Colonic mucosa (tissue), 4 donors: ENCODE measurements at regions not wholly inside any gene's neighbourhood (a gene's known extent, or its start where the extent isn't known, plus 50 kb on each side); places are given as distances from the start of the nearest gene placed in this dataset.

Experiments
- DNase-seq: peaks from one replicate; pipeline ENCODE4 v3.0.0-alpha.2; 2020
- H3K27ac ChIP-seq: fragments of 200-600 bp; one replicate; pipeline ENCODE4 v1.8.0; 2021
- H3K27me3 ChIP-seq: fragments of 200-600 bp; one replicate; pipeline ENCODE4 v1.8.0; 2021
- H3K36me3 ChIP-seq: fragments of 200-600 bp; one replicate; pipeline ENCODE4 v1.8.0; 2021
- H3K4me1 ChIP-seq: fragments of 200-600 bp; one replicate; pipeline ENCODE4 v1.8.0; 2021; ENCODE audit warnings: mild to moderate bottlenecking
- H3K4me3 ChIP-seq: fragments of 200-600 bp; one replicate; pipeline ENCODE4 v1.8.0; 2021
- H3K9ac ChIP-seq, 2 donors: one replicate each; pipeline ENCODE4 v1.7.0; 2013; ENCODE audit warnings: control low read depth in 2 of 2, low read depth in 2 of 2, low read length in 2 of 2
- H3K9me3 ChIP-seq: fragments of 200-600 bp; one replicate; pipeline ENCODE4 v1.8.0; 2021
- intact Hi-C: fragments of 100-400 bp; cut with DNase I; formaldehyde crosslinking; loops from one replicate; pipeline ENCODE4 v1.14.1; 2022
- TF ChIP-seq, protein P1 (sequence below): fragments of 200-600 bp; IDR thresholded peaks from one replicate; pipeline ENCODE4 v1.8.0; 2022; ENCODE audit warnings: antibody characterized with exemption, mild to moderate bottlenecking
- donor health status: healthy.
- donor health status: DM: no; HTN: no; CAD: no.
- donor health status: DM: no; HTN: no; CAD: no.

DNA sequence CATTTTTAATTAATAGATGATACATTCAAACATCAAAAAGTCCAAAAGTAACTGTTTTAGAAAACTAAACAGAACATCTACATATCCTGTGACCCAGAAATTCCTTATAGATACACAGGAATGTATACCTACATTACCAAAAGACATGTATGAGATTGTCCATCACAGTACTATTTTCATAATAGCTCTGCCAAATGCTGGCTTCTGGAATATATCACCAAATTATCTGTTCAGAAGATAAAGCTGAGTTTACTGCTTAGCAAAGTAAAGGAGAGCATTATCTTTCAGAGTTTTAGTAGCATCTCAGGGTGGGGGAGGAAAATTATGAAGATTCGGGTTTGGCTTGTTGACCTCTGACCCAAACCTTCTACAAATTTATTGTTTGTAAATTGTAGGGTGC, 368.9 kb upstream of the SLC7A11 start:
- TF ChIP-seq, protein P1, sequence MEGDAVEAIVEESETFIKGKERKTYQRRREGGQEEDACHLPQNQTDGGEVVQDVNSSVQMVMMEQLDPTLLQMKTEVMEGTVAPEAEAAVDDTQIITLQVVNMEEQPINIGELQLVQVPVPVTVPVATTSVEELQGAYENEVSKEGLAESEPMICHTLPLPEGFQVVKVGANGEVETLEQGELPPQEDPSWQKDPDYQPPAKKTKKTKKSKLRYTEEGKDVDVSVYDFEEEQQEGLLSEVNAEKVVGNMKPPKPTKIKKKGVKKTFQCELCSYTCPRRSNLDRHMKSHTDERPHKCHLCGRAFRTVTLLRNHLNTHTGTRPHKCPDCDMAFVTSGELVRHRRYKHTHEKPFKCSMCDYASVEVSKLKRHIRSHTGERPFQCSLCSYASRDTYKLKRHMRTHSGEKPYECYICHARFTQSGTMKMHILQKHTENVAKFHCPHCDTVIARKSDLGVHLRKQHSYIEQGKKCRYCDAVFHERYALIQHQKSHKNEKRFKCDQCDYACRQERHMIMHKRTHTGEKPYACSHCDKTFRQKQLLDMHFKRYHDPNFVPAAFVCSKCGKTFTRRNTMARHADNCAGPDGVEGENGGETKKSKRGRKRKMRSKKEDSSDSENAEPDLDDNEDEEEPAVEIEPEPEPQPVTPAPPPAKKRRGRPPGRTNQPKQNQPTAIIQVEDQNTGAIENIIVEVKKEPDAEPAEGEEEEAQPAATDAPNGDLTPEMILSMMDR, result no peak
- Histone ChIP-seq H3K27me3 (no peaks in the 10 kb centered on the region), H3K4me1 (no peaks in the 10 kb centered on the region), H3K9ac (no peak overlapping the region), H3K27ac (no peak overlapping the region), H3K9me3 (no peaks in the 10 kb centered on the region), H3K4me3 (no peak overlapping the region), H3K36me3 (no peaks in the 10 kb centered on the region)
- intact Hi-C loops, result no loop called here
- DNase-seq, result no peak

DNA sequence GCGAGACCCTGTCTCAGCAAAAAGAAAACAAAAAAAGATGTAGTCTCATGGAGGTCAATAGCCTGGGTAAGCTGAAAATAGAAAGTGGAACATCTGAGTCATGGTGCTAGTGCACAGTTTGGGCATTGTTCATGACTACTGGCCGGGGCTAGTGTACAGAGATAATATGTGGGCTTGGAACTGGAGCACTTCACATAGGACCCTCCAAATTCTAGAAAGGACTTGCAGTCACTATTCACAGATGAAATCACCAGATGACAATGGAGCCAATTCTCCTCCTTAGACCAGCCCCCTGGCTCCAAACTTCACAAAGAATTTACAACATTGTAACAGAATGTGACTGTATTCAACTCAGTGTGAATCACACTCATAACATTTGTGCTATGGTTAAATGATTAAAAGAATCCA, 367.8 kb upstream of the SLC7A11 start:
- no peak overlapping the region for H3K27ac ChIP-seq
- no peak overlapping the region for H3K4me3 ChIP-seq
- H3K27me3 ChIP-seq, result no peaks in the 10 kb centered on the region
- no peaks in the 10 kb centered on the region for H3K36me3 ChIP-seq
- no peak for DNase-seq
- no peak overlapping the region for H3K9ac ChIP-seq
- TF ChIP-seq, protein P1, result no peak
- intact Hi-C loops, result no loop called here
- H3K9me3 ChIP-seq, result no peaks in the 10 kb centered on the region
- H3K4me1 ChIP-seq, result no peaks in the 10 kb centered on the region

DNA sequence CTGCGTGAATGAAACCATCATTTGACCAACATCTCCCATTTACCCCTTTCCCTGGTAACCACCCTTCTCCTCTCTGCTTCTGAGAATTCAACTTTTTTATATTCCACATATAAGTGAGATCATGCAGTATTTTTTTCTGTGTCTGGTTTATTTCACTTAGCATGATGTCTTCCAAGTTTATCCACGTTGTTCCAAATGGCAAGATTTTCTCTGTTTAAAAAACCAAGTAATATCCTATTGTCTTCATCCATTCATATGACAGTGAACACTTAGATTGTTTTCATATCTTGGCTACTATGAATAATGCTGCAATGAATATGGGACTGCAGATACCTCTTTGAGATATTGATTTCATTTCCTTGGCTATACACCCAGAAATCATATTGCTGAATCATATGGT, 362.4 kb upstream of the SLC7A11 start:
- Histone ChIP-seq H3K9ac (no peak overlapping the region), H3K4me1 (no peaks in the 10 kb centered on the region), H3K4me3 (no peak overlapping the region), H3K36me3 (no peaks in the 10 kb centered on the region), H3K27ac (no peak overlapping the region), H3K9me3 (no peaks in the 10 kb centered on the region), H3K27me3 (no peaks in the 10 kb centered on the region)
- TF ChIP-seq, protein P1, result no peak
- DNase-seq, result no peak
- intact Hi-C loops, result no loop called here

DNA sequence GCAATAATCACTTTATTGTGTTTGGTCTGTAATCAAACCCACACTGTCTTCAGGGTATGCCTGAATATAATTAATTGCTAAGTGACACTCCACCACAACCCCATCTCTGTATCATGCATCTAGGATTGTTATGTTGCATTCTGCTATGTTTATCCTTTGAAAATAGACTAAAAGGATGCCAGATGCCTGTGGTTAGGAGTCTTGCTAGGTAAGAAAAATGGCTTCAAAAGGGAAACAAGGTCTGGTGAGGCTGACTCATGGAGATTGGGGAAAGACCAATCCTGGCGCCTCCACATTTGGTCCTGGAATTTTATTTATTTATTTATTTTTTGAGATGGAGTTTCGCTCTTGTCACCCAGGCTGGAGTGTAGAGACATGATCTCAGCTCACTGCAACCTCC, 360.5 kb upstream of the SLC7A11 start:
- intact Hi-C loops, result no loop called here
- Histone ChIP-seq H3K27me3 (no peaks in the 10 kb centered on the region), H3K4me3 (no peak overlapping the region), H3K36me3 (no peaks in the 10 kb centered on the region), H3K9me3 (no peaks in the 10 kb centered on the region), H3K27ac (no peak overlapping the region), H3K4me1 (no peaks in the 10 kb centered on the region), H3K9ac (no peak overlapping the region)
- no peak for DNase-seq
- TF ChIP-seq, protein P1, result no peak

DNA sequence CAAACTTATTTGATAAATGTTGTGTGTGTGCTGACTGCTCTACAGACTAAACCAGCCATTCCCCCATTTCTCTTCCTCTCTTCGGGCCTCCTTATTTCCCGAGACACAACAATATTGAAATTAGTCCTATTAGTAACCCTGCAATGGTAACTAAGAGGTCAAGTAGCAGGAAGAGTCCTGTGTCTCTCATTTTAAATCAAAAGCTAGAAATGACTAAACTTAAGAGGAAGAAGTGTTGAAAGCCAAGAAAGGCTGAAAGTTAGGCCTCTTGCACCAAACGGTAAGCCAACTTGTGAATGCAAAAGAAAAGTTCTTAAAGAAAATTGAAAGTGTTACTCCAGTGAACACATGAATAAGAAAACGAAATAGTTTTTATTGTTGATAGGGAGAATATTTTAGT, 357.8 kb upstream of the SLC7A11 start:
- TF ChIP-seq, protein P1, result no peak
- H3K9ac ChIP-seq, result no peak overlapping the region
- H3K4me3 ChIP-seq, result no peak overlapping the region
- no peaks in the 10 kb centered on the region for H3K9me3 ChIP-seq
- DNase-seq, result no peak
- H3K27me3 ChIP-seq, result no peaks in the 10 kb centered on the region
- no peaks in the 10 kb centered on the region for H3K4me1 ChIP-seq
- no peak overlapping the region for H3K27ac ChIP-seq
- no peaks in the 10 kb centered on the region for H3K36me3 ChIP-seq
- intact Hi-C loops, result no loop called here

DNA sequence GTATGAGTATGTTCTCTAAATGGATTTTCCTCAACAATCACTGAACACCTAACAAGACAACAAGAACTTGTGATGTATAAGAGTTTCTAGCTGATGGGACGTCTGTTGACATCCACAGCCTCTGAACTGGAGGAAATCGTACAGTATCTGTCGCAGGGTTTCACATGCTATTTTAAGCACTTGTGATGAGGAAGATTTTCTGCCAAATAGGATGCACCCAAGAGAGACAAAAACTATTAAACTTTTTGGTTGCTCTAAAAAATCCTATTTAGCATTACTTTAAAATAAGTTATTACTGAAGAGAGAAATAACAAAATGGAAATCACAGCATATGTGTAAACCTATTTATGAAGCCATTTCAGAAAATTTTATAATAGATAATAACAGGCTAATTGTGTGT, 356.1 kb upstream of the SLC7A11 start:
- Histone ChIP-seq H3K4me3 (no peak overlapping the region), H3K9me3 (no peaks in the 10 kb centered on the region), H3K27ac (no peak overlapping the region), H3K27me3 (no peaks in the 10 kb centered on the region), H3K9ac (no peak overlapping the region), H3K36me3 (no peaks in the 10 kb centered on the region), H3K4me1 (no peaks in the 10 kb centered on the region)
- DNase-seq, result no peak
- TF ChIP-seq, protein P1, result no peak
- intact Hi-C loops, result no loop called here
